Liver (tissue), 8 donors: ENCODE measurements at regions not wholly inside any gene's neighbourhood (a gene's known extent, or its start where the extent isn't known, plus 50 kb on each side); places are given as distances from the start of the nearest gene placed in this dataset.

Source experiments
- DNase-seq: peaks from one replicate; pipeline ENCODE4 v3.0.0-alpha.2; 2017; ENCODE audit warnings: low spot score
- H3K27ac ChIP-seq, 2 donors: one replicate each; pipeline ENCODE4 v1.7.0; 2013; ENCODE audit warnings: inconsistent platforms in 2 of 2, low read length in 2 of 2, control low read depth in 1 of 2, low read depth in 1 of 2, mild to moderate bottlenecking in 1 of 2
- H3K27me3 ChIP-seq, 4 donors: one replicate each; pipeline versions ENCODE4 v1.6.1 to v1.7.0; 2013; ENCODE audit warnings: low read length in 3 of 4, inconsistent platforms in 1 of 4, mild to moderate bottlenecking in 1 of 4, moderate library complexity in 1 of 4; ENCODE audit not compliant: control insufficient read depth in 4 of 4, insufficient read depth in 4 of 4
- H3K36me3 ChIP-seq, 4 donors: one replicate each; pipeline versions ENCODE4 v1.6.1 to v1.7.0; 2013; ENCODE audit warnings: low read length in 3 of 4, mild to moderate bottlenecking in 3 of 4, low read depth in 1 of 4, moderate library complexity in 1 of 4; ENCODE audit not compliant: control insufficient read depth in 4 of 4, insufficient read depth in 3 of 4
- H3K4me1 ChIP-seq, 4 donors: one replicate each; pipeline versions ENCODE4 v1.6.1 to v1.7.0; 2013; ENCODE audit warnings: low read length in 3 of 4, mild to moderate bottlenecking in 3 of 4, moderate library complexity in 1 of 4; ENCODE audit not compliant: control insufficient read depth in 4 of 4, insufficient read depth in 4 of 4
- H3K4me3 ChIP-seq, 3 donors: one replicate each; pipeline versions ENCODE4 v1.6.1 to v1.7.0; 2013; ENCODE audit warnings: low read length in 3 of 3, control low read depth in 1 of 3, low read depth in 1 of 3, mild to moderate bottlenecking in 1 of 3
- H3K9ac ChIP-seq, 2 donors: one replicate each; pipeline ENCODE4 v1.7.0; 2013; ENCODE audit warnings: low read length in 2 of 2, mild to moderate bottlenecking in 2 of 2, moderate library complexity in 2 of 2, control low read depth in 1 of 2, low read depth in 1 of 2
- H3K9me3 ChIP-seq, 4 donors: one replicate each; pipeline versions ENCODE4 v1.6.1 to v1.7.0; 2013; ENCODE audit warnings: low read length in 3 of 4; ENCODE audit not compliant: control insufficient read depth in 4 of 4
- ATF3 ChIP-seq: IDR thresholded peaks from 2 replicates; pipeline ENCODE4 v1.6.1; 2016; ENCODE audit warnings: antibody characterized with exemption
- CTCF ChIP-seq: fragments of 150-350 bp; IDR thresholded peaks from 2 replicates; pipeline ENCODE4 v1.5.1; 2017; ENCODE audit warnings: improper control_type of control experiment, low read depth, low read length; ENCODE audit not compliant: missing input control
- EGR1 ChIP-seq, 2 donors: IDR thresholded peaks; 2 replicates each; pipeline ENCODE4 v1.6.1; 2016 to 2018; ENCODE audit warnings: antibody characterized with exemption in 2 of 2, low read depth in 2 of 2
- FOXA1 ChIP-seq: IDR thresholded peaks from 2 replicates; pipeline ENCODE4 v1.6.1; 2016; ENCODE audit warnings: antibody characterized with exemption
- FOXA2 ChIP-seq: IDR thresholded peaks from 2 replicates; pipeline ENCODE4 v1.6.1; 2016; ENCODE audit warnings: antibody characterized with exemption
- GABPA ChIP-seq, 2 donors: IDR thresholded peaks in 1 of 2; conservative IDR thresholded peaks in 1 of 2; 2 replicates each; pipeline ENCODE4 v1.6.1; 2016; ENCODE audit warnings: antibody characterized with exemption in 2 of 2, mild to moderate bottlenecking in 1 of 2, moderate library complexity in 1 of 2
- HNF4A ChIP-seq, 2 donors: conservative IDR thresholded peaks; 2 replicates each; pipeline ENCODE4 v1.6.1; 2016; ENCODE audit warnings: antibody characterized with exemption in 2 of 2, mild to moderate bottlenecking in 2 of 2
- HNF4G ChIP-seq: IDR thresholded peaks from 2 replicates; pipeline ENCODE4 v1.6.1; 2016; ENCODE audit warnings: antibody characterized with exemption
- JUND ChIP-seq, 2 donors: IDR thresholded peaks; 2 replicates each; pipeline ENCODE4 v1.6.1; 2016; ENCODE audit warnings: antibody characterized with exemption in 2 of 2
- MAX ChIP-seq: IDR thresholded peaks from 2 replicates; pipeline ENCODE4 v1.6.1; 2016; ENCODE audit warnings: antibody characterized with exemption
- NR2F2 ChIP-seq: IDR thresholded peaks from 2 replicates; pipeline ENCODE4 v1.6.1; 2016; ENCODE audit warnings: antibody characterized with exemption
- RAD21 ChIP-seq, 2 donors: IDR thresholded peaks; 2 replicates each; pipeline ENCODE4 v1.6.1; 2016; ENCODE audit warnings: antibody characterized with exemption in 2 of 2, mild to moderate bottlenecking in 2 of 2
- REST ChIP-seq: IDR thresholded peaks from 2 replicates; pipeline ENCODE4 v1.6.1; 2016; ENCODE audit warnings: antibody characterized with exemption, mild to moderate bottlenecking
- RXRA ChIP-seq, 2 donors: IDR thresholded peaks; 2 replicates each; pipeline ENCODE4 v1.6.1; 2017 to 2018; ENCODE audit warnings: antibody characterized with exemption in 2 of 2, mild to moderate bottlenecking in 1 of 2
- SP1 ChIP-seq: IDR thresholded peaks from 2 replicates; pipeline ENCODE4 v1.6.1; 2018; ENCODE audit warnings: antibody characterized with exemption, mild to moderate bottlenecking
- TAF1 ChIP-seq: conservative IDR thresholded peaks from 2 replicates; pipeline ENCODE4 v1.6.1; 2016; ENCODE audit warnings: antibody characterized with exemption, mild to moderate bottlenecking
- YY1 ChIP-seq: IDR thresholded peaks from 2 replicates; pipeline ENCODE4 v1.6.1; 2016; ENCODE audit warnings: antibody characterized with exemption, mild to moderate bottlenecking
- ZBTB33 ChIP-seq: IDR thresholded peaks from 2 replicates; pipeline ENCODE4 v1.6.1; 2016; ENCODE audit warnings: antibody characterized with exemption
- WGBS: extraction: QIAGEN DNeasy Blood & Tissue Kit; methylation state at CpG from one replicate; pipeline ENCODE4 v1.1.7; 2013; 5-methylcytosine and 5-hydroxymethylcytosine counted together
- donor health status: healthy.
- donor health status: healthy.
- donor health status: healthy.
- donor health status: healthy.
- donor health status: healthy.

GRCh38 chr15:38652998-38653397 lies 88.4 kb upstream of the RASGRP1 start:
- TF ChIP-seq FOXA2: no peak
- TF ChIP-seq GABPA (IDR thresholded peaks at IDR 0.05 in 1 of 2, conservative IDR thresholded peaks at IDR 0.05 in 1 of 2): no peak
- TF ChIP-seq FOXA1: no peak
- no peak for TF ChIP-seq REST
- no peak for TF ChIP-seq HNF4A (conservative IDR thresholded peaks at IDR 0.05)
- TF ChIP-seq JUND (IDR thresholded peaks at IDR 0.05): no peak
- no peak for TF ChIP-seq SP1
- no peak for TF ChIP-seq MAX
- TF ChIP-seq HNF4G: no peak
- TF ChIP-seq CTCF: no peak
- no peak for TF ChIP-seq EGR1 (IDR thresholded peaks at IDR 0.05; ENCODE audit: low read depth in 2 of 2)
- no peak for TF ChIP-seq NR2F2
- TF ChIP-seq ZBTB33: no peak
- no peak for TF ChIP-seq YY1
- TF ChIP-seq RAD21 (IDR thresholded peaks at IDR 0.05): no peak
- TF ChIP-seq RXRA (IDR thresholded peaks at IDR 0.05): no peak
- no peak for TF ChIP-seq TAF1
- no peak for TF ChIP-seq ATF3
- Histone ChIP-seq H3K4me1 (no peaks in the 10 kb centered on the region), H3K36me3 (no peaks in the 10 kb centered on the region), H3K27ac (no peak overlapping the region), H3K9me3 (no peaks in the 10 kb centered on the region), H3K9ac (no peak overlapping the region), H3K4me3 (no peak overlapping the region), H3K27me3 (peaks cover 0 to 5% (median 1%) of the 10 kb centered on the region in 4 donors)
- no peak for DNase-seq
- 66% methylated on average over 6 of the region's 6 CpGs for WGBS

GRCh38 chr15:38658431-38658830 lies 93.8 kb upstream of the RASGRP1 start:
- no peaks in the 10 kb centered on the region for H3K4me1 ChIP-seq
- H3K36me3 ChIP-seq: no peaks in the 10 kb centered on the region
- peaks cover 0 to 7% (median 1%) of the 10 kb centered on the region in 4 donors for H3K27me3 ChIP-seq
- H3K9me3 ChIP-seq: no peaks in the 10 kb centered on the region
- no peak overlapping the region for H3K9ac ChIP-seq
- no peak overlapping the region for H3K4me3 ChIP-seq
- no peak for DNase-seq
- H3K27ac ChIP-seq: no peak overlapping the region
- 83% methylated on average over 5 of the region's 5 CpGs for WGBS
- TF ChIP-seq FOXA2: no peak
- no peak for TF ChIP-seq FOXA1
- no peak for TF ChIP-seq JUND (IDR thresholded peaks at IDR 0.05)
- no peak for TF ChIP-seq NR2F2
- TF ChIP-seq YY1: no peak
- TF ChIP-seq RAD21 (IDR thresholded peaks at IDR 0.05): no peak
- no peak for TF ChIP-seq TAF1
- TF ChIP-seq ZBTB33: no peak
- TF ChIP-seq MAX: no peak
- no peak for TF ChIP-seq HNF4G
- TF ChIP-seq RXRA (IDR thresholded peaks at IDR 0.05): no peak
- no peak for TF ChIP-seq ATF3
- TF ChIP-seq EGR1 (IDR thresholded peaks at IDR 0.05; ENCODE audit: low read depth in 2 of 2): no peak
- TF ChIP-seq CTCF: no peak
- no peak for TF ChIP-seq HNF4A (conservative IDR thresholded peaks at IDR 0.05)
